Endothelial cell of umbilical vein (primary cell): ENCODE measurements at regions not wholly inside any gene's neighbourhood (a gene's known extent, or its start where the extent isn't known, plus 50 kb on each side); places are given as distances from the start of the nearest gene placed in this dataset.

Experiments
- BruUV-seq: library from RNA; stranded (reverse); fragments of 400-500 nt; replicated peaks from 2 replicates; lab custom pipeline; 2021; lab: Mats Ljungman, UMichigan
- CTCF ChIA-PET: fragments of 300-600, 350-600 bp; sonication (Branson Sonifier 250); formaldehyde crosslinking; loops from one replicate; lab custom pipeline; 2021; ENCODE audit warnings: antibody characterized with exemption, inconsistent platforms; lab: Charles Lee
- POLR2A ChIA-PET: fragments of 300-600, 350-600 bp; sonication (Branson Sonifier 250); formaldehyde crosslinking; loops from one replicate; lab custom pipeline; 2021; ENCODE audit warnings: antibody characterized with exemption, inconsistent platforms; lab: Charles Lee
- DNase-seq: peaks from one replicate; pipeline ENCODE4 v3.0.0-alpha.2; 2011; ENCODE audit warnings: low read depth, low spot score
- FAIRE-seq: peaks from 2 replicates; lab custom pipeline; 2011; peaks lifted over from hg19 to GRCh38; lab: Jason Lieb, UNC
- H2AFZ ChIP-seq: 2 replicates; pipeline ENCODE4 v1.6.0; 2012; ENCODE audit warnings: low read depth, low read length, control low read depth, inconsistent platforms
- H3K27ac ChIP-seq: 2 replicates; pipeline ENCODE4 v1.5.1; 2011; ENCODE audit warnings: low read depth, mild to moderate bottlenecking, control low read depth, low read length, moderate library complexity; ENCODE audit not compliant: insufficient read depth
- H3K27me3 ChIP-seq, 2 experiments: 2 replicates each; pipeline versions ENCODE4 v1.6.0 to v1.6.1; 2011; ENCODE audit warnings: low read length in 2 of 2, mixed read lengths in 1 of 2; ENCODE audit not compliant: control insufficient read depth in 2 of 2, insufficient read depth in 2 of 2
- H3K36me3 ChIP-seq, 2 experiments: 2 replicates in 1 of 2; 3 replicates in 1 of 2; pipeline ENCODE4 v1.5.1; 2011; ENCODE audit warnings: low read length in 2 of 2, mild to moderate bottlenecking in 1 of 2, moderate library complexity in 1 of 2; ENCODE audit not compliant: control insufficient read depth in 2 of 2, insufficient read depth in 2 of 2; ENCODE audit errors: extremely low read depth in 1 of 2
- H3K4me1 ChIP-seq: 3 replicates; pipeline ENCODE4 v1.5.1; 2011; ENCODE audit warnings: mild to moderate bottlenecking, low read length; ENCODE audit not compliant: control insufficient read depth, insufficient read depth; ENCODE audit errors: extremely low read depth
- H3K4me2 ChIP-seq: 2 replicates; pipeline ENCODE4 v1.6.1; 2011; ENCODE audit warnings: low read length, control low read depth, mixed read lengths; ENCODE audit not compliant: insufficient read depth
- H3K4me3 ChIP-seq, 3 experiments: fragments of 200-600 bp in 1 of 3; sonication (generic), shearing (Covaris generic) in 1 of 3; replicated peaks in 1 of 3; 2 replicates each; pipeline ENCODE4 v1.5.1; 2011 to 2016; ENCODE audit warnings: control low read depth in 3 of 3, low read length in 3 of 3, mild to moderate bottlenecking in 2 of 3, inconsistent platforms in 1 of 3, low read depth in 1 of 3, moderate library complexity in 1 of 3; ENCODE audit not compliant: insufficient read depth in 1 of 3
- H3K79me2 ChIP-seq: 2 replicates; pipeline ENCODE4 v1.6.0; 2012; ENCODE audit warnings: low read length, inconsistent platforms; ENCODE audit not compliant: control insufficient read depth, insufficient read depth
- H3K9ac ChIP-seq: replicated peaks from 2 replicates; pipeline ENCODE3; 2011; ENCODE audit warnings: low read length, control low read depth; ENCODE audit not compliant: insufficient read depth; ENCODE audit errors: extremely low read depth
- H3K9me1 ChIP-seq: replicated peaks from 3 replicates; pipeline ENCODE4 v1.6.0; 2011; ENCODE audit warnings: mild to moderate bottlenecking, low read length; ENCODE audit not compliant: control insufficient read depth, insufficient read depth; ENCODE audit errors: extremely low read depth
- H3K9me3 ChIP-seq: replicated peaks from 2 replicates; pipeline ENCODE4 v1.5.1; 2012; ENCODE audit warnings: low read length, inconsistent platforms; ENCODE audit not compliant: control insufficient read depth, insufficient read depth
- H4K20me1 ChIP-seq: replicated peaks from 2 replicates; pipeline ENCODE3; 2011; ENCODE audit warnings: mild to moderate bottlenecking, low read length; ENCODE audit not compliant: control insufficient read depth, insufficient read depth; ENCODE audit errors: extremely low read depth
- EZH2 ChIP-seq: IDR thresholded peaks from 2 replicates; pipeline ENCODE4 v1.6.1; 2012; ENCODE audit warnings: borderline replicate concordance, low read depth, mild to moderate bottlenecking, moderate library complexity, low read length, inconsistent platforms; ENCODE audit not compliant: severe bottlenecking
- FOS ChIP-seq: IDR thresholded peaks from 2 replicates; pipeline ENCODE4 v1.6.1; 2011; ENCODE audit warnings: mild to moderate bottlenecking, low read length, moderate library complexity, borderline replicate concordance; ENCODE audit not compliant: insufficient read depth
- GATA2 ChIP-seq: IDR thresholded peaks from 2 replicates; pipeline ENCODE4 v1.7.0; 2011; ENCODE audit warnings: low read depth, mild to moderate bottlenecking, moderate library complexity, mixed read lengths, low read length; ENCODE audit not compliant: insufficient read length, insufficient read depth
- JUN ChIP-seq: IDR thresholded peaks from 2 replicates; pipeline ENCODE4 v1.6.1; 2011; ENCODE audit warnings: borderline replicate concordance, low read depth; ENCODE audit not compliant: insufficient read length, insufficient read depth
- MYC ChIP-seq: IDR thresholded peaks from one replicate; pipeline ENCODE4 v1.6.1; 2011; ENCODE audit warnings: mild to moderate bottlenecking, low read depth, low read length
- POLR2A ChIP-seq: IDR thresholded peaks from 2 replicates; pipeline ENCODE4 v1.6.1; 2012; ENCODE audit warnings: low read depth, mild to moderate bottlenecking, control low read depth, low read length
- POLR2AphosphoS5 ChIP-seq: IDR thresholded peaks from 2 replicates; pipeline ENCODE4 v1.6.1; 2012; ENCODE audit warnings: low read depth, mild to moderate bottlenecking, control low read depth, low read length, moderate library complexity; ENCODE audit not compliant: insufficient read depth
- dilution Hi-C: fragments of 300-500 bp; cut with MboI; formaldehyde crosslinking; loops from one replicate; pipeline ENCODE4 v1.15.0; 2019; ENCODE audit warnings: low sequenced_read_pairs; ENCODE audit not compliant: extremely low pct_ligation_motif_present
- intact Hi-C: fragments of 100-400 bp; cut with micrococcal nuclease; formaldehyde crosslinking; loops from one replicate; pipeline ENCODE4 v1.10.0; 2022
- TF ChIP-seq, protein P1 (sequence below): IDR thresholded peaks from 2 replicates; pipeline ENCODE4 v1.6.1; 2011; ENCODE audit not compliant: insufficient read depth, insufficient read length
- TF ChIP-seq, protein P2 (sequence below), 2 donors: IDR thresholded peaks; 1 replicate in 1 of 2; 2 replicates in 1 of 2; pipeline ENCODE4 v1.5.1; 2011; ENCODE audit warnings: low read length in 2 of 2, mild to moderate bottlenecking in 2 of 2, moderate library complexity in 2 of 2, control low read depth in 1 of 2, inconsistent platforms in 1 of 2, low read depth in 1 of 2; ENCODE audit not compliant: insufficient read depth in 1 of 2; ENCODE audit errors: extremely low read depth in 1 of 2

DNA sequence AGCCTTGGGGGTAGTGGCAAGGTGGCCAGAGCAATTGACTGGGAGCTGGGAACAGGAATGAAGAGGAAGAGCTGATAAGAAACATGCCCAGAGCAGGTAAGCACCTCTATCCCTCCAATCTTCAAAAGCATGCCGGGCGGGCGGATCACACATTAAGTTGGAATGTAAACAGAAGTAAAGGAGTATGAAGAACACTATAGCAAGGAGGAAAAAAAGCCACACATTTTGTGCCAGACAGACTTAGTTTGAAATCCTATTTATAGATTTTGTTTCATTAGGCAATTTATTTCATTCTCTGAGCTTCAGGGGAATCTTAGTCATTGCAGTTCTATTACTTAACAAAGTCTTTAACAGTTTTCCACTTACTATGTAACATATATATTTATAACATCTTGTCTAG lies 173.9 kb upstream of the TNC start:
- H3K4me2 ChIP-seq: no peak overlapping the region
- dilution Hi-C loops: no loop called here
- no peaks in the 10 kb centered on the region for H3K27me3 ChIP-seq
- H3K9me1 ChIP-seq: no peaks in the 10 kb centered on the region
- FAIRE-seq: no peak
- intact Hi-C loops: no loop called here
- CTCF ChIA-PET: no interaction called here
- H2AFZ ChIP-seq: no peak overlapping the region
- no peaks in the 10 kb centered on the region for H4K20me1 ChIP-seq
- BruUV-seq: no TSS peak
- H3K79me2 ChIP-seq: no peaks in the 10 kb centered on the region
- H3K36me3 ChIP-seq: no peaks in the 10 kb centered on the region
- no peak for TF ChIP-seq JUN
- no peak for TF ChIP-seq EZH2
- no peak for TF ChIP-seq POLR2A
- TF ChIP-seq, protein P1, sequence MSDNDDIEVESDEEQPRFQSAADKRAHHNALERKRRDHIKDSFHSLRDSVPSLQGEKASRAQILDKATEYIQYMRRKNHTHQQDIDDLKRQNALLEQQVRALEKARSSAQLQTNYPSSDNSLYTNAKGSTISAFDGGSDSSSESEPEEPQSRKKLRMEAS: no peak
- TF ChIP-seq FOS: no peak
- POLR2A ChIA-PET: no interaction called here
- no peak overlapping the region for H3K9ac ChIP-seq
- no peak overlapping the region for H3K27ac ChIP-seq
- H3K9me3 ChIP-seq: peaks cover 5% of the 10 kb centered on the region
- DNase-seq: no peak
- H3K4me3 ChIP-seq: no peak overlapping the region
- H3K4me1 ChIP-seq: no peaks in the 10 kb centered on the region

DNA sequence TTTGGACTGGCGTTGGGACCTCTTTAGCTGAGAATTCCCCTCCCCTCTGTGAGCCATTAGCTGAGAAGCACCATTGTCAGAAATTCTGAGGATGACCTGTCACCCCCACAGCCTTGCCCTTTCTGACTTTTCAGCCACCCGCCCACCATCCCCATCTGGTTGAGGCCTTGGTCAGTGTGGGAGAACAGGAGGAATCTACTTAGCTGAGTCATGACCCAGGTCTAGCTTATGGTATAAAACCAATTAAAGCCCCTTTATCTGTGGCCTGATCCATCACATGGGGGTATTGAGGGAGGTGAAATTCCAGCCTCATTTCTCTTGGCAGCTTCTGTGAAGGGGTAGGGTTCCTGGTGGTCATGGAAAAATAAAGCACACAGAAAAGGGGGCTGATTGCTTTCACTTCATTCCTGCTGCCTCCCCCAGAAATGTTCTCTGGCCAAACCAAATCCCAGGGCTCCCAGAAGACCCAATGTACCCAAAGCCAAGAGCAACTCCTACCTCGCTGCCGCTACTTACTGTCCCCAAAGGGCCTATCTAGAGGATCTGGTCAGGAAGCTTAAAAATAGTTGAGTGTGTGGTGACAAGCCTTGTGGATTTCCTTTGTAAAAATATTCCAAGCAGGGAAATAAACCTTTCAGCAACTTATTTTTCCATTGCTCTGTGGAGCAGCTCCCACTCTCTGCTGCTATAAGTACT lies 174.8 kb upstream of the TNC start:
- TF ChIP-seq POLR2A (no peak), POLR2AphosphoS5 (no peak), GATA2 (no peak), MYC (no peak), EZH2 (no peak), JUN (no peak), FOS (no peak)
- TF ChIP-seq, protein P1: no peak
- TF ChIP-seq, protein P2, sequence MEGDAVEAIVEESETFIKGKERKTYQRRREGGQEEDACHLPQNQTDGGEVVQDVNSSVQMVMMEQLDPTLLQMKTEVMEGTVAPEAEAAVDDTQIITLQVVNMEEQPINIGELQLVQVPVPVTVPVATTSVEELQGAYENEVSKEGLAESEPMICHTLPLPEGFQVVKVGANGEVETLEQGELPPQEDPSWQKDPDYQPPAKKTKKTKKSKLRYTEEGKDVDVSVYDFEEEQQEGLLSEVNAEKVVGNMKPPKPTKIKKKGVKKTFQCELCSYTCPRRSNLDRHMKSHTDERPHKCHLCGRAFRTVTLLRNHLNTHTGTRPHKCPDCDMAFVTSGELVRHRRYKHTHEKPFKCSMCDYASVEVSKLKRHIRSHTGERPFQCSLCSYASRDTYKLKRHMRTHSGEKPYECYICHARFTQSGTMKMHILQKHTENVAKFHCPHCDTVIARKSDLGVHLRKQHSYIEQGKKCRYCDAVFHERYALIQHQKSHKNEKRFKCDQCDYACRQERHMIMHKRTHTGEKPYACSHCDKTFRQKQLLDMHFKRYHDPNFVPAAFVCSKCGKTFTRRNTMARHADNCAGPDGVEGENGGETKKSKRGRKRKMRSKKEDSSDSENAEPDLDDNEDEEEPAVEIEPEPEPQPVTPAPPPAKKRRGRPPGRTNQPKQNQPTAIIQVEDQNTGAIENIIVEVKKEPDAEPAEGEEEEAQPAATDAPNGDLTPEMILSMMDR (IDR thresholded peaks at IDR 0.05; ENCODE audit: extremely low read depth in 1 of 2, insufficient read depth in 1 of 2, low read depth in 1 of 2, low read length in 2 of 2): no peak
- no peak for DNase-seq
- dilution Hi-C loops: no loop called here
- Histone ChIP-seq H3K9me3 (peaks cover 5% of the 10 kb centered on the region), H3K9ac (no peak overlapping the region), H3K36me3 (no peaks in the 10 kb centered on the region), H3K4me1 (no peaks in the 10 kb centered on the region), H2AFZ (no peak overlapping the region), H3K27ac (no peak overlapping the region), H3K4me2 (no peak overlapping the region), H3K4me3 (no peak overlapping the region), H4K20me1 (no peaks in the 10 kb centered on the region), H3K79me2 (no peaks in the 10 kb centered on the region), H3K27me3 (no peaks in the 10 kb centered on the region), H3K9me1 (no peaks in the 10 kb centered on the region)
- intact Hi-C loops: no loop called here
- FAIRE-seq: no peak
- BruUV-seq: no TSS peak
- CTCF ChIA-PET: no interaction called here
- POLR2A ChIA-PET: no interaction called here
